Epidermal melanocyte (primary cell): ENCODE measurements at regions not wholly inside any gene's neighbourhood (a gene's known extent, or its start where the extent isn't known, plus 50 kb on each side); places are given as distances from the start of the nearest gene placed in this dataset.

Experiments
- DNase-seq: peaks from one replicate; pipeline ENCODE4 v3.0.0; 2011; ENCODE audit warnings: low spot score; ENCODE audit not compliant: insufficient read length

DNA sequence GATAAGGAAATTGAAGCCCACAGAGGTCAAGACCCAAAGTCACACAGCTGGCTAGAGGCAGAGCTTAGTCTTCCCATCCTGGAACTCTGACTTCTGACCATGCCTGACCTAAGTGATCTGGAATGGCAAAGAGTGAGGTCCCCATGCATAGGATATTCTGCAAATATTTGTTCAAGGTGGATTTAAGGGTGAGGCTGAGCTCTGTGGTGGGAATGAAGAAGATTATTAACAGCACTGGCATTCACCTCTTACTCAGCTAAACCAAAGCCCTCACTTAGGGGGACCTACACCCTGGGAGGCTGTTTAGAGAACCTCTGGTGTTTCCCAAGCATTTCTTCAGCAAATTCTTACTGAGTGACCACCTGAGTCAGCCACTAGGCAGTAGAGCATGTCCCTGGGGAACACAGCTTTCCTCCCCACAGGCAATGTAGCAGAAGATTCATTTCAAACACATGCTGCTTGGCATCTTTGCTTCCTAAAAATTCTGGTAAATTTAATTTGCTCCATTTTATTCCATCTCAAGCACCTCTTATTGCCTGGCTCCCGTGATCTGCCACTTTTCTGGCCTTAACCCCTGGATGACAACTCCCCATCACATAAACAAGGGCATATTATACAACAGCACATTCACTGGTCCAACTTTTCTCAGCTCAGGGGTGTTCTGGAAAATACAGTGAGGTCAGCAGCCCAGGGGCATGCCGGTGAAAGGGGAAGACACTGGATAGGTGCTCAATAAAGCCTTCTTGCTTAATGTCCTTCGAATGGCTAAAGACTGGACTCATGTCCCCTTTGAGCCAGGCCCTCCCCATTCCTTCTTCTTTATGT lies 176.0 kb downstream of the ABHD5 start:
- DNase-seq, result no peak

DNA sequence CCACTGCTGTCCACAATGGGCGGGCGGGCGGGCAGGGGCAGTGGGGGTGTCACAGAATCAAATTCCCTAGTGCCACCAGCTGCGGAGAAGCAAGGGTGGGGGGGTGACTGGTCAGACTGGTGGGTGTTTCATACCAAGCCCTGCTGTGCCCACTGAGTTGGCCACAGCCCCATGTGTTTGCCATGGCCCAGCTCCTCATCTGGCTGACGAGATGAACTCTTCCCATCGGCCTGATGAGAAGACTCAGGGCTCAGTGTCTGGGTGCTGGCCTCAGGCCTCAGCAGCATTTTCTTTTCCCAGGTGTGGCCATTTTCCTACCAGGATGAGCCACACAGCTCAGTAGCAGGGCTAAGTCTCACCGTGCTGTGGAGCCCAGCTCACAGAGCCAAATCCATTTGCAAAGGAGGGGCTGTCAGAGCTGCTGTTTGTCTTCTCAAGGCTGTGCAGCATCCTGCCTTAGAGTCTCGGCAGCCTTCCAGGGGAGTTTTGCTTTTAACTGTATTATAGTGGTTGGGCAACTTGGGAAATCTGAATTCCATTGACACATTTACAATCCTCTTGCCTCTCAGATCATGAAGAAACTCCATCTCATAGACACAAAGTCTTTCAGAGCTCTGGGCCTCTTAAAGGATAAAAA lies 176.8 kb downstream of the ABHD5 start:
- no peak for DNase-seq

GRCh38 chr3:43869491-43869890 lies 178.8 kb downstream of the ABHD5 start:
- DNase-seq, result no peak

- DNase-seq, result no peak
These were observed 179.4 kb downstream of the ABHD5 start for GRCh38 chr3:43870120-43870519.

DNA sequence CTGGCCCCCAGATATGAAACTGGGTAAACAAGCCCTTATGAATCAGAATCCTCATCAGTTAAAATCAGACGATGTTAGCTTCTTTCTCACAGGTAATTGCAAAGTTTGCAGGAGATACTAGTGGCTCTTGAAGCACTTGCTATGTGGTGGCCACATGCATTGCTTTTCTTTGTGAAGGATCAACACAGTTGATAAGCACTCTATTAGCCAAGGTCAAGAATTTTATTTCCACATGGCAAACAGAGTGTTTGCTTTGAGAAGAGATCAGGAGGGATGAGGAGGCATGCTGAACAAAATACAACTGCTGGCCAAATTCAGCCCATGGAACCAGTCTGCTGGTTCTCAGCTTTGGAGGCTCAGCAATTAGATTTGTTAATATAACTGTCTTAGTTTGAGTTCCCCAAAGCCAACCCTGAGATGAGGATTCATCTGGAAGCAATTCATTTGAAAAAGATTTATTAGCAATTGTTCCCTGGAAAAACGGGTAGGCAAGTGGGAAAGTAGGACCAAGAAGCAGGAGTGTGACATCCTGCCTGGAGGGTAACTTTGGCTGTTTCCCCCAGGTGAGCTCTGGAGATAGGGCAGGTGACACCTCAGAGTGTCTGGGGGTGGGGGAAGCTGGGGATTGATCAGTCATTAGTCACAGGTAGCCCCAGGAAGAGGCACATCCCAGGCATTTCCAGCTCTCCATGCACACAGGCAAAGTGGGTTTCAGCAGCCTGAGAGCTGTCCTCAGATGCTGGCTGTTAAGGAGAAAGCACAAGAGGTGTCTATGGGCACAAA lies 180.3 kb downstream of the ABHD5 start:
- no peak for DNase-seq

GRCh38 chr3:43871627-43872245 lies 181.0 kb downstream of the ABHD5 start:
- DNase-seq, result no peak

DNA sequence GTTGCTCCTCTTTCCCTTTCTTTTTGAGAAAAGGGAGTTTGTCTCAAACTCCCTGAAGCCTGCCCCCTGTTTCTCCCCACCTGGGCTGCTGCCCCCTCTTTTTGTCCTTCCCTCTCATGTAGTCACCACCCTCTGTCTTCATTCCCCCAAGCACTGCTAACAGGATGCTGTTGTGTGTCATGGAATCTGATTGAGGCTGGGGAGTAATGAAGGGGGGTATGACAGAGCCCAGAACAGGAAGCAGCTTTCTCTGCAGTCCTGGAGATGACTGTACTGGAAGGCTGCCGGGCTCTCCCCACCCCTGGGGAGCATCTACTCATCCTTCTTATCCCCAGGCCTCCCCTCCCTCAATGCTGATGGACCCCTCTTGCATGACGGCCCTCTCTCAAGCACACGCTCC lies 181.6 kb downstream of the ABHD5 start:
- no peak for DNase-seq

DNA sequence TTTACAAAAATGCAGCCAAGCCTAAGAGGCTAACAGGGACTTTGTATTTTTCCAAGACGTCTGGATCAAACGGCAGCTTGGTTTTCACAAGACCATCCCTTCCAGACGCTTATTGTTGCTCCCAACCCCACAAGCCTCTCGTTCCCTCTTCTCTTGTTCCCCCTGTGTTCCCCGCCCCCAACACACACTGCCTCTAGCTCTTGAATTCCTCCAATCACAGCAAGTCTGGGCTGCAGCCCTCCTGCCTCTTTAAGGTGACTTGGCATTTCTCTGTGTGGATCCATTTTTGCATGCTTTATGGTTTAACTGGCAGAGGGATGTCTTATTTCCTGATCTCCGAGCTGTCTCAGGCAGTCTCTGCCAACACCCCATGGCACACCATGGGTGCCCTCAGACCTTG lies 182.2 kb downstream of the ABHD5 start:
- no peak for DNase-seq

- DNase-seq, result no peak
These were observed 183.0 kb downstream of the ABHD5 start for GRCh38 chr3:43873723-43874122.

GRCh38 chr3:43874290-43874689 lies 183.6 kb downstream of the ABHD5 start:
- no peak for DNase-seq

DNA sequence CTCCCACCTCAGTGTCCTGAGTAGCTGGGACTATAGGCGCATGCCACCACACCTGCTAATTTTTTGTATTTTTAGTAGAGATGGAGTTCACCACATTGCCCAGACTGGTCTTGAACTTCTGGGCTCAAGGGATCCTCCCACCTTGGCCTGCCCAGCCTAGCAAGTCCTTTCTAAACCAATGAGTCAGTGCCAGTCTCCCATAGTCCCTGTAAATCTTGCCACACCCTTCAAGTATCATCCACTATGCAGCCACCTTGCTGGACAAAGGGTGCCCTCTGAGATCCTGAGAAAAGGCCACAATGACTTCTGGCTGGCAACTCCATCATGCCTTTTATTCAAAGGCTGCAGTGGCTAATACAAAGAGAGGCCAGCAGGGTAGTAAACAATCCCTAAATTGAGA lies 184.0 kb downstream of the ABHD5 start:
- no peak for DNase-seq

DNA sequence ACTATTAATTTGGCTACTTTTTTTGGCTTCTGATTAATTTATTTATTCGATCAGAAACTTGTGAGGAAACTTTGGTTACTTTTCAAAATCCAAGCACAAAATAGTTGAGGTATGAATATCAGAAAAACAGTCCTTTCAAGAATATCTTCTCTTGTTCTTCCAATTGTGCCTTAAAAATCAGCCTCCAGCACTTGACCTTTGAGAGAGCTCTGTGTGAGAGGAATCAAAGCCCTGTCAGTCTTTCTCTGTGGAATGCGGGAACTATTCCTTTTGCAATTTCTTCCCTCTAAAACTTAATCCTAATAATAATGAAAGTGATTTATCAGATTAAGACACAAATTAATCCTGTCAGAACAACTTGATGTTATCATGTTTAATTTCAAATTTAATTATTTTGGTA lies 185.9 kb downstream of the ABHD5 start:
- no peak for DNase-seq

DNA sequence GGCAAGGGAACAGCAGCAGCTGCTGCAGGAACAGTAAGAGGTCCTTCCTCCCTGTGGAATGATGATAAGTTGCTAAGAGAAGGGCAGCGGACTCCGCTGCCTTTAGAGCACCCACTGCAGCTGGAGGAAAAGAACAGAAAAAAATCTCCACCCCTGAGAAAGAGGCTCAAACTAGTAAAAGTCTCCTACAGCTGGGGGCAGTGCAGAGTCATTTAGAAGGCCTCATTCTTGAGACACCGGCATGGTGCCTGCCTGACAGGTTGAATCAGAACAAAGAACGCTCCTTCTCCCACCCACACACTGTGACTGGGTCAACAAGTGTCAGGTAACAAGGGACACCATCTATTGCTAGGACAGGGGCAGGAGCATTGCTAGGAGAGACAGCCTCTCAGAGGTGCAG lies 188.4 kb downstream of the ABHD5 start:
- DNase-seq, result no peak

DNA sequence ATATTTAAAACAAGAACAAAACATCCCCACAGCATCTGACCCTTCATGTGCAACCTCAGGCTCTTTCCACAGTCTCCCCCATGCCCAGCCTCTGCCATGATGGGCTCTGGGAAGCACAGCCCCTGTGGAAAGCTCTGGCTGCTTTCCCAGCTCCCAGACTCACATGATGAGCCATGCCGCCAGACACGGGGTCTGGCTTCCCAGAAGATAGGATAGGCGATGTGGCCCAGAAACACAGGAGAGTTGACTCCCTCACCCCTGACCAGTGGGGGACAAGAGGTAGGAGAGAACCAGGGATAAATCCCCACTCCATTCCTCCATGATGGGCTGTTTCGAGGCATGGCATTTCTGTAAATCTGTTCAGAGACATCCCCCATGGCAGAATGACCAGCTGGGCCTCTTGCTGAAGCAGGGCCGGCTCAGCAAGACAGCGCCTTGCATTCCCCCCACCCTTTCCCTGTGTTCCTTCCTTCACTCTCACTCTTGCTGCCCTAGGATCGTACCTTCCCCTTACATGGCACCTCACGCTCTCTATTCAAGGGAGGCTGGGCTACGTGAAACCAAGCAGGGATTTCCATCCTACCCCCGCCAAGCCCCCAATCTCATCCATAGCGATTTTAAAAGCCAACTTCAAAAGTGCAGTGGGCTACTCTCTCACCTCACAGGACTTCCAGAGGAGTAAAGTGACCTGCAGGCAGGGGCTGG lies 192.4 kb downstream of the ABHD5 start:
- no peak for DNase-seq

DNA sequence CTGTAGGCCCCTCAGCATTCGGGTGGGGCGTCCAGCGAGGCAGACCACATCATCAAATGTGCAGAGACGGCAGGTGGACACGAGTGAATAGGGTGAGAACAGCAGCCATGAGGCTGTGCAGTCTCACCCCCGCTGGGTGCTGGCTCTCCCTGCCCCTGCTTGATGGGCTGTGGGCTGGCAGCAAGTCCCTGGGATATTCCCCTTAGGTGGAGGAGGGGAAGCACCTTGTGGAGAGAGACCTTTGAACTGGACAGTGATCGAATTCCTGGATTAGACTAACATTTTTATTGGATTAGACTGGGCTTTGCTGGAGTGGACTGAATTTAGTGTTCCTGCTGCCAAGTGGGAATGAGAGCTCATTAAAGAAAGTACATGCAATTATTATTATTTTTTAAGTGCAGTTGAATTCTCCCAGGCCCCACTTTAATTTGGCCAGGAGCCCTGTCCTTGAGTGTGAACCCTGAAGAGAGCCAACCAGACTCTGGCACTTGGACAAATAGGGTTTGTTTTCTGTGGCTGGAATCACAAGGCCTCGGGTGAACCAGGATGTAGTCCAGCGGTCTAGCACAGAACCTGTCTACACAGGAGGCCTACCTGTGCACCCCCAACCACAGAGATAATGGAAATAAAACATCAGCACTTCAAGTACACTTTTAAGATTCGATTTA lies 193.1 kb downstream of the ABHD5 start:
- DNase-seq, result no peak

DNA sequence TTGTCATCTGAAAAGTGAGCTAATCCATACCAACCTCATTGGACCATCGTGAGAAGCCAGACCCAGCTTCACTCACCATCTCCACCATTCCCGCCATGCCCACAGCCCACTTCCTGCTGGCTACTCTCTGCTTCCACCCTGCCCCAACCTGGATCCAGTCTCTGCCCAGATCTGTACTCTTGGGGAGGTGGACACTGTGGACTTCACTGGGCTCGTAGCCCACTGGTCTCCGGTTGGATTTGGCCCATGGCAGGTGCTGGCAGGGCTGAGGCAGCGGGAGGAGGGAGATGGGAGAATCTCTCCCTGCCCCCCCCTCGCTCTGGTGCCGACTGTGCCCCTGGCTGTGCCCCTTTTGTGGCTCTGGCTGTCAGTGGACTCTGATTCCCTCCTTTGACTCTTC lies 193.8 kb downstream of the ABHD5 start:
- DNase-seq, result no peak

DNA sequence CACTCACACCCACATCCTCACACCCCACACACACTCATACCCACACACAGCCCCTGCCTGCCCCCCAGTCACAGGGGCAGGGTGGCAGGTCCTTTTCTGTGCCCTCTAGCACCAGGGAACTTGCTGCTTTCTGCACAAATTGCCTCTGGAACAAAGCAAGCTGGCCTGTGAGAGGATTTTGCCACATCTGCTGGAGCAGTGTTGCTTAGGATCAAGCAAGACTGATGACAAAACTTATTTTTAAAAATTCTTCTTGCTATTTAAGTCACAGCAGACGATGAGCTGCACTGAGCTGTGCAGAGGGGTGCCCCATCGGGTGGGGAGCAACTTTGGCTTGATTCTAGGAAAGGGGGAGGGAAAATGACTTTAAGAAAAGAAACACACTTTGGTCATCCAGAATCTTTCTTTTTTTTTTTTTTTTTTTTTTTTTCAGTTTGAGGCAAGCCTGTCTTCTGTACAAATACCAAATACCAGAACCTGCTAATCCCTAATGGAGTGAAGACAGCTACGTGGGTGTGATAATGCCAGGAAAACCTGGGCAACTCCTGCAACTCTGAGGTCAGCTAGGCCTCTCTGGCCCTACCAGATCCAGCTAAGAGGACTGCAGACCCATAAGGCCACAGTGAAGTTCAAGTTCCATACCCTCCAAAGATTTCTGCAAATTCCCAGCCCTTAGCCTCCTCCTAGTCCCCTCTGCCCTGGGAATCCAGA lies 195.3 kb downstream of the ABHD5 start:
- DNase-seq, result no peak

- DNase-seq, result no peak
These were observed 201.3 kb downstream of the ABHD5 start for GRCh38 chr3:43892061-43892460.

- no peak for DNase-seq
These were observed 201.8 kb downstream of the ABHD5 start for GRCh38 chr3:43892526-43892925.

GRCh38 chr3:43893727-43894126 lies 203.0 kb downstream of the ABHD5 start:
- no peak for DNase-seq
